A549 (cell line): ENCODE measurements at regions not wholly inside any gene's neighbourhood (a gene's known extent, or its start where the extent isn't known, plus 50 kb on each side); places are given as distances from the start of the nearest gene placed in this dataset.

Source experiments
- ATAC-seq, 2 experiments: fragments of 200-7000 bp in 1 of 2; fragments of >200 bp in 1 of 2; cut with Nextera tagmentation in 1 of 2; cut with Tn5 transposase in 1 of 2; 3 replicates each; pipeline versions ENCODE4 v1.8.0 to v1.9.1; 2018 to 2020; ENCODE audit warnings: mild to moderate bottlenecking in 1 of 2, moderate library complexity in 1 of 2
- CTCF ChIA-PET: fragments of 300-600 bp; sonication (Branson Sonifier 250); formaldehyde crosslinking; extraction: SDS; loops from one replicate; lab custom pipeline; 2021; ENCODE audit warnings: antibody characterized with exemption, inconsistent platforms; lab: Yijun Ruan, JAX
- POLR2A ChIA-PET: fragments of 350-600 bp; formaldehyde crosslinking; extraction: SDS; loops from one replicate; lab custom pipeline; 2021; ENCODE audit warnings: antibody characterized with exemption, inconsistent platforms; lab: Yijun Ruan, JAX
- DNase-seq, 2 experiments: peaks; one replicate each; pipeline versions ENCODE4 v3.0.0 to v3.0.0-alpha.2; 2011 to 2016; ENCODE audit warnings: low read depth in 1 of 2, low spot score in 1 of 2
- FAIRE-seq: peaks from 2 replicates; lab custom pipeline; 2011; peaks lifted over from hg19 to GRCh38; lab: Jason Lieb, UNC
- H3K27ac ChIP-seq, 2 experiments: fragments of >200 bp; sonication (Bioruptor Twin); formaldehyde crosslinking; 3 replicates each; pipeline ENCODE4 v1.5.1; 2016 to 2017
- H3K4me1 ChIP-seq: fragments of >200 bp; sonication (Bioruptor Twin); formaldehyde crosslinking; 3 replicates; pipeline ENCODE4 v1.6.1; 2016
- H3K4me2 ChIP-seq: fragments of >200 bp; sonication (Bioruptor Twin); formaldehyde crosslinking; 3 replicates; pipeline ENCODE4 v1.6.1; 2016
- H3K4me3 ChIP-seq: fragments of >200 bp; sonication (Bioruptor Twin); formaldehyde crosslinking; 3 replicates; pipeline ENCODE4 v1.5.1; 2016
- H3K9me3 ChIP-seq: fragments of >200 bp; sonication (Bioruptor Twin); formaldehyde crosslinking; 3 replicates; pipeline ENCODE4 v1.6.1; 2016
- CBX2 ChIP-seq: fragments of 200-600 bp; sonication (generic); IDR thresholded peaks from 2 replicates; pipeline ENCODE4 v1.6.1; 2016; ENCODE audit warnings: low read depth, mild to moderate bottlenecking, borderline replicate concordance
- EHF ChIP-seq: fragments of 250-450 bp; sonication (Bioruptor Pico); IDR thresholded peaks from 2 replicates; pipeline ENCODE4 v1.5.0; 2020; ENCODE audit warnings: mild to moderate bottlenecking
- EP300 ChIP-seq, 2 experiments: fragments of >200 bp; sonication (Bioruptor Twin); formaldehyde crosslinking; IDR thresholded peaks; 2 replicates in 1 of 2; 3 replicates in 1 of 2; pipeline ENCODE4 v1.6.1; 2016 to 2017
- ESRRA ChIP-seq: fragments of 150-350 bp; IDR thresholded peaks from 2 replicates; pipeline ENCODE4 v1.6.1; 2014; ENCODE audit warnings: mild to moderate bottlenecking, low read length, borderline replicate concordance
- FOSB ChIP-seq: fragments of 250-450 bp; sonication (Bioruptor Pico); IDR thresholded peaks from 2 replicates; pipeline ENCODE4 v1.5.0; 2020; ENCODE audit warnings: mild to moderate bottlenecking, moderate library complexity
- HDAC2 ChIP-seq: fragments of 200-600 bp; sonication (generic); IDR thresholded peaks from 2 replicates; pipeline ENCODE4 v1.6.1; 2016
- HOXB13 ChIP-seq: fragments of 250-450 bp; sonication (Bioruptor Pico); IDR thresholded peaks from 2 replicates; pipeline ENCODE4 v1.5.0; 2020; ENCODE audit warnings: low read depth, mild to moderate bottlenecking, moderate library complexity
- JUN ChIP-seq, 2 experiments: fragments of >200 bp; sonication (Bioruptor Twin); formaldehyde crosslinking; IDR thresholded peaks; 2 replicates in 1 of 2; 3 replicates in 1 of 2; pipeline ENCODE4 v1.6.1; 2016 to 2017
- KDM1A ChIP-seq: fragments of 200-600 bp; sonication (generic); IDR thresholded peaks from 2 replicates; pipeline ENCODE4 v1.6.1; 2016; ENCODE audit warnings: low read depth, mild to moderate bottlenecking
- KDM5A ChIP-seq: fragments of 200-600 bp; sonication (generic); IDR thresholded peaks from 2 replicates; pipeline ENCODE4 v1.6.1; 2016; ENCODE audit warnings: antibody characterized with exemption, mild to moderate bottlenecking
- MAZ ChIP-seq: fragments of 150-350 bp; IDR thresholded peaks from 2 replicates; pipeline ENCODE4 v1.6.1; 2014; ENCODE audit warnings: antibody characterized with exemption, low read depth, low read length, borderline replicate concordance
- NR3C1 ChIP-seq: fragments of >200 bp; sonication (Bioruptor Twin); formaldehyde crosslinking; IDR thresholded peaks from 3 replicates; pipeline ENCODE4 v1.6.1; 2017
- POLR2A ChIP-seq: IDR thresholded peaks from 2 replicates; pipeline ENCODE4 v1.6.1; 2012; ENCODE audit warnings: mild to moderate bottlenecking, low read length
- RAD21 ChIP-seq, 2 experiments: fragments of >200 bp in 1 of 2; sonication (Bioruptor Twin) in 1 of 2; formaldehyde crosslinking in 1 of 2; IDR thresholded peaks in 1 of 2; conservative IDR thresholded peaks in 1 of 2; 2 replicates in 1 of 2; 3 replicates in 1 of 2; pipeline ENCODE4 v1.6.1; 2012 to 2018; ENCODE audit warnings: inconsistent platforms in 1 of 2
- SREBF2 ChIP-seq: fragments of 450-650 bp; IDR thresholded peaks from 2 replicates; pipeline ENCODE4 v1.6.1; 2014; ENCODE audit warnings: mild to moderate bottlenecking, moderate library complexity
- ZFP36 ChIP-seq: fragments of 450-650 bp; IDR thresholded peaks from 2 replicates; pipeline ENCODE4 v1.6.1; 2014; ENCODE audit warnings: borderline replicate concordance; ENCODE audit not compliant: partially characterized antibody
- WGBS: methylation state at CpG from one replicate; pipeline ENCODE4 v1.1.6; 2017; ENCODE audit errors: missing lambda C conversion rate; 5-methylcytosine and 5-hydroxymethylcytosine counted together
- TF ChIP-seq, protein P1 (sequence below): fragments of 450-650 bp; IDR thresholded peaks from 2 replicates; pipeline ENCODE4 v1.6.1; 2014; ENCODE audit warnings: antibody characterized with exemption
- TF ChIP-seq, protein P2 (sequence below): fragments of 250-450 bp; sonication (Bioruptor Pico); IDR thresholded peaks from 2 replicates; pipeline ENCODE4 v1.5.0; 2021; ENCODE audit warnings: mild to moderate bottlenecking, moderate library complexity, borderline replicate concordance
- TF ChIP-seq, protein P3 (sequence below): fragments of >200 bp; sonication (Bioruptor Twin); formaldehyde crosslinking; IDR thresholded peaks from 2 replicates; pipeline ENCODE4 v1.6.1; 2016
- TF ChIP-seq, protein P4 (sequence below): fragments of 250-450 bp; sonication (Bioruptor Pico); IDR thresholded peaks from 2 replicates; pipeline ENCODE4 v1.5.0; 2020; ENCODE audit warnings: low read depth, mild to moderate bottlenecking, moderate library complexity

DNA sequence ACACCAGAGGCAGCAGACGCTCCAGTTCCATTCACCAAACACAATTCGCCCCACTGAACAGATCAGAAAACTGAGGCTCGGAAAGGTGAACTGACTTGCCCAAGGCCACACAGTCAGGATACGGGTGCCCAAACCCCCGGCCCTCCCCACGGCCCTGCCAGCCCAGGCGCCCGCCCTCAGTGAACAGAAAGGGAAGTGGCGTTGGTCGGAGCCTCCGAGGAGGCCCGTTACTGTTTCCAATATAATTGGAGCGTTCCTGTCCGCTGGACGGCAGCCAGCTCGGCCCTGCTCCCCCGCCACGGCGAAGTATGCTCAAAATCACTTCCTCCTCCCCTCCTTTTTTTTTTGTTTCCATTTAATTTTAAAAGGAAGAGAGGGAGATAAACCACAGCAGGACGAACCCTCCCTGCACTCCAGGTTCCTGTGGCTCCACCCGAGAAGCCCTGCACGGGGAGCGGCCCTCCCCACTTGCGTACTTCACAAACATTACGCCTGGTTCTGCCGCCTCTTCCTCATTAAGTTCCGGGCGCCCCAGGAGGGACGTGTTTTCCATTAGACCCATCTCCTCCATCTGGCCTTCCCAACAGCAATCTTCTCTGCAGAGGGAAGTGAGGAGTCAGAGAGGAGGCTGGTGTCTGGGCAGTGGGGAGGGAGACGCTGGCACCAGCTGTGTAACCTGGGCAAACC is 61.1 kb downstream of the NCOR2 start:
- POLR2A ChIA-PET, result no interaction called here
- peak overlapping the region in 1 of 2 experiments; percentile 38; a peak in 2 of 6 replicates for H3K27ac ChIP-seq
- no peaks in the 10 kb centered on the region for H3K9me3 ChIP-seq
- TF ChIP-seq, protein P1, sequence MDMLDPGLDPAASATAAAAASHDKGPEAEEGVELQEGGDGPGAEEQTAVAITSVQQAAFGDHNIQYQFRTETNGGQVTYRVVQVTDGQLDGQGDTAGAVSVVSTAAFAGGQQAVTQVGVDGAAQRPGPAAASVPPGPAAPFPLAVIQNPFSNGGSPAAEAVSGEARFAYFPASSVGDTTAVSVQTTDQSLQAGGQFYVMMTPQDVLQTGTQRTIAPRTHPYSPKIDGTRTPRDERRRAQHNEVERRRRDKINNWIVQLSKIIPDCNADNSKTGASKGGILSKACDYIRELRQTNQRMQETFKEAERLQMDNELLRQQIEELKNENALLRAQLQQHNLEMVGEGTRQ, result no peak
- no peak for TF ChIP-seq KDM5A
- TF ChIP-seq, protein P2, sequence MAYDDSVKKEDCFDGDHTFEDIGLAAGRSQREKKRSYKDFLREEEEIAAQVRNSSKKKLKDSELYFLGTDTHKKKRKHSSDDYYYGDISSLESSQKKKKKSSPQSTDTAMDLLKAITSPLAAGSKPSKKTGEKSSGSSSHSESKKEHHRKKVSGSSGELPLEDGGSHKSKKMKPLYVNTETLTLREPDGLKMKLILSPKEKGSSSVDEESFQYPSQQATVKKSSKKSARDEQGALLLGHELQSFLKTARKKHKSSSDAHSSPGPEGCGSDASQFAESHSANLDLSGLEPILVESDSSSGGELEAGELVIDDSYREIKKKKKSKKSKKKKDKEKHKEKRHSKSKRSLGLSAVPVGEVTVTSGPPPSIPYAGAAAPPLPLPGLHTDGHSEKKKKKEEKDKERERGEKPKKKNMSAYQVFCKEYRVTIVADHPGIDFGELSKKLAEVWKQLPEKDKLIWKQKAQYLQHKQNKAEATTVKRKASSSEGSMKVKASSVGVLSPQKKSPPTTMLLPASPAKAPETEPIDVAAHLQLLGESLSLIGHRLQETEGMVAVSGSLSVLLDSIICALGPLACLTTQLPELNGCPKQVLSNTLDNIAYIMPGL (CRISPR knock-in tag), result no peak
- TF ChIP-seq HOXB13 (CRISPR knock-in tag), result no peak
- TF ChIP-seq, protein P3, sequence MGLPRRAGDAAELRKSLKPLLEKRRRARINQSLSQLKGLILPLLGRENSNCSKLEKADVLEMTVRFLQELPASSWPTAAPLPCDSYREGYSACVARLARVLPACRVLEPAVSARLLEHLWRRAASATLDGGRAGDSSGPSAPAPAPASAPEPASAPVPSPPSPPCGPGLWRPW, result no peak
- TF ChIP-seq EHF (CRISPR knock-in tag), result no peak
- no peak for TF ChIP-seq NR3C1
- no peak for TF ChIP-seq SREBF2
- TF ChIP-seq, protein P4, sequence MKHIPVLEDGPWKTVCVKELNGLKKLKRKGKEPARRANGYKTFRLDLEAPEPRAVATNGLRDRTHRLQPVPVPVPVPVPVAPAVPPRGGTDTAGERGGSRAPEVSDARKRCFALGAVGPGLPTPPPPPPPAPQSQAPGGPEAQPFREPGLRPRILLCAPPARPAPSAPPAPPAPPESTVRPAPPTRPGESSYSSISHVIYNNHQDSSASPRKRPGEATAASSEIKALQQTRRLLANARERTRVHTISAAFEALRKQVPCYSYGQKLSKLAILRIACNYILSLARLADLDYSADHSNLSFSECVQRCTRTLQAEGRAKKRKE (CRISPR knock-in tag), result no peak
- no peak for TF ChIP-seq JUN (IDR thresholded peaks at IDR 0.05)
- no peak for TF ChIP-seq CBX2
- FAIRE-seq (no peak), ATAC-seq (no peak), DNase-seq (no peak)
- WGBS, result 86% methylated on average over 30 of the region's 30 CpGs
- peaks cover 24% of the 10 kb centered on the region for H3K4me1 ChIP-seq
- H3K4me2 ChIP-seq, result no peak overlapping the region
- H3K4me3 ChIP-seq, result no peak overlapping the region
- CTCF ChIA-PET, result interaction anchor here (0.6 to 1.4 kb wide), 2 partner anchors 16 to 59 kb away, joined by 4 to 5 read pairs; no protein-coding TSS in a partner anchor

DNA sequence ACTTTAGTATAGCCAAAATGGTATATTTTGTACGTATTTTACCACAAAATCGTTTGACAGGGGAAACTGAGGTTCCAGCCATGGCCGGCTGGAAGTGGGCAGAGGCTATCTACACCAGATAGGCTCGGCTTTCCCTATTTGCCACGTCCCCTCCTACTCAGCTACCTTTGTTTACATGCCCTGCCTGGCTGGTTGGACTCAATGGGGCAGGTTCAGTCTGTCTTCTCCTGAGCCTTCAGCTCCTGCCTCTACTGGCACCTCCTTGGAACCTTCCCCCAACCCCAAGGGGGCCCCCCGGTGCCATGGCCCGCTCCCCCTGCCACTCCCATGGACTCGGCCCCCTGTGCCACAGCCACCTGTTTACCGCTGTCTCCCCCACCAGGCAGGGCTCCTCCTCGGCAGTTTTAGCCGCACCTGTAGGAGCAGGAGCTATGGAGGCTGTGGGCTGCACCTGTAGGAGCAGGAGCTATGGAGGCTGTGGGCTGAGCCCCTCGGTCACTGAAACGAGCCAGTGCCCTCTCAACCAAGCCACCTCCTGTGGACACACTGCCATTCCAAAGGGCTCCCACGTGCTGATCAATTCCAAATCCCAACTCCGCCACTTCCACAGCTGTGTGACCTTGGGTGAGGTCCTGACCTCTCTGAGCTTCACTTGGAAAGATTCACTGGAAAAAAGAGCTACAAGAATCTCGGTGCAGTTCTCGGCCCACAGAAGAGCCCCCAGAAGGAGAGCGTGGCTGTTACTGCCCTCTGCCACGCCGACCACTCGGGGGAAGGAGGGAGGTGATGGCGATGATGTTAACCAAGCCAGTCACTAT is 62.2 kb downstream of the NCOR2 start:
- ChIA-PET CTCF (interaction anchor here (1.2 kb wide), 1 partner anchor 36 kb away, joined by 4 read pairs; no protein-coding TSS in a partner anchor), POLR2A (no interaction called here)
- DNase-seq, result no peak
- H3K27ac ChIP-seq, result no peak overlapping the region
- peaks cover 29% of the 10 kb centered on the region for H3K4me1 ChIP-seq
- no peak overlapping the region for H3K4me2 ChIP-seq
- WGBS, result 85% methylated on average over 18 of the region's 22 CpGs
- H3K4me3 ChIP-seq, result no peak overlapping the region
- no peak for TF ChIP-seq POLR2A
- no peak for TF ChIP-seq MAZ
- no peak for TF ChIP-seq RAD21 (conservative IDR thresholded peaks at IDR 0.05 in 1 of 2, IDR thresholded peaks at IDR 0.05 in 1 of 2)
- no peak for TF ChIP-seq HDAC2
- TF ChIP-seq, protein P4 (CRISPR knock-in tag), result no peak
- TF ChIP-seq KDM1A, result peak; percentile 67; the same call in 1 of the 2 replicates
- TF ChIP-seq EHF (CRISPR knock-in tag), result no peak
- TF ChIP-seq ZFP36, result peak; percentile 31
- TF ChIP-seq FOSB (CRISPR knock-in tag), result no peak
- no peak for TF ChIP-seq EP300 (IDR thresholded peaks at IDR 0.05)
- TF ChIP-seq ESRRA, result no peak
- FAIRE-seq, result no peak
- no peaks in the 10 kb centered on the region for H3K9me3 ChIP-seq
- no peak for ATAC-seq
